Activated T-cell treated with anti-CD3 and anti-CD28 coated beads, Interleukin-2, amount 50 U/mL, for 48 hours (primary cell): ENCODE measurements at regions not wholly inside any gene's neighbourhood (a gene's known extent, or its start where the extent isn't known, plus 50 kb on each side); places are given as distances from the start of the nearest gene placed in this dataset.

ENCODE experiments used
- DNase-seq, 2 experiments: peaks; one replicate each; pipeline ENCODE4 v3.0.0-alpha.2; 2020

- DNase-seq, result no peak
Observed at GRCh38 chr20:10961651-10962288, 288.0 kb upstream of the JAG1 start.

- no peak for DNase-seq
Observed at GRCh38 chr20:10962937-10963336, 289.1 kb upstream of the JAG1 start.

- DNase-seq, result no peak
Observed at GRCh38 chr20:10963717-10964266, 290.0 kb upstream of the JAG1 start.

- no peak for DNase-seq
Observed at GRCh38 chr20:10965936-10966470, 292.2 kb upstream of the JAG1 start.

- DNase-seq, result no peak
Observed at GRCh38 chr20:10970109-10970508, 296.3 kb upstream of the JAG1 start.

GRCh38 chr20:10971096-10971495, 297.3 kb upstream of the JAG1 start:
- DNase-seq, result no peak

GRCh38 chr20:10972219-10972860, 298.5 kb upstream of the JAG1 start:
- no peak for DNase-seq

- DNase-seq, result no peak
Observed at GRCh38 chr20:10976051-10976450, 302.3 kb upstream of the JAG1 start.

GRCh38 chr20:10978019-10978702, 304.4 kb upstream of the JAG1 start:
- DNase-seq, result no peak

GRCh38 chr20:10978713-10979112, 304.9 kb upstream of the JAG1 start:
- no peak for DNase-seq

GRCh38 chr20:10982692-10983091, 308.9 kb upstream of the JAG1 start:
- no peak for DNase-seq

GRCh38 chr20:10984294-10984693, 310.5 kb upstream of the JAG1 start:
- no peak for DNase-seq

- DNase-seq, result no peak
Observed at GRCh38 chr20:10984913-10985312, 311.1 kb upstream of the JAG1 start.

- DNase-seq, result no peak
Observed at GRCh38 chr20:10985536-10985935, 311.7 kb upstream of the JAG1 start.

- DNase-seq, result no peak
Observed at GRCh38 chr20:10986586-10986985, 312.8 kb upstream of the JAG1 start.

- no peak for DNase-seq
Observed at GRCh38 chr20:10987651-10988383, 314.0 kb upstream of the JAG1 start.

- no peak for DNase-seq
Observed at GRCh38 chr20:10990625-10991382, 317.0 kb upstream of the JAG1 start.

GRCh38 chr20:10992731-10993130, 318.9 kb upstream of the JAG1 start:
- DNase-seq, result no peak

GRCh38 chr20:10994991-10995700, 321.3 kb upstream of the JAG1 start:
- no peak for DNase-seq

- no peak for DNase-seq
Observed at GRCh38 chr20:10998476-10998875, 324.7 kb upstream of the JAG1 start.

- DNase-seq, result no peak
Observed at GRCh38 chr20:11000416-11000815, 326.6 kb upstream of the JAG1 start.

- DNase-seq, result no peak
Observed at GRCh38 chr20:11001302-11001701, 327.5 kb upstream of the JAG1 start.
